Smooth muscle cell (in vitro differentiated cells): ENCODE measurements at regions not wholly inside any gene's neighbourhood (a gene's known extent, or its start where the extent isn't known, plus 50 kb on each side); places are given as distances from the start of the nearest gene placed in this dataset.

Experiments used
- DNase-seq: peaks from one replicate; lab custom pipeline; 2025; ENCODE audit not compliant: unreplicated experiment; lab: John Stamatoyannopoulos, UW
- H2AFZ ChIP-seq: fragments of 200-600 bp; sonication (generic); 2 replicates; pipeline ENCODE4 v1.6.0; 2016; ENCODE audit warnings: antibody characterized with exemption, low read depth, mild to moderate bottlenecking
- H3F3A ChIP-seq: fragments of 200-600 bp; sonication (generic); 2 replicates; pipeline ENCODE4 v1.6.0; 2017; ENCODE audit warnings: antibody characterized with exemption, low read depth
- H3K27ac ChIP-seq: fragments of 200-600 bp; sonication (generic); 2 replicates; pipeline ENCODE4 v1.5.1; 2016; ENCODE audit warnings: low read depth, mild to moderate bottlenecking
- H3K27me3 ChIP-seq: fragments of 200-600 bp; sonication (generic); 2 replicates; pipeline ENCODE4 v1.6.1; 2016; ENCODE audit warnings: low read depth, mild to moderate bottlenecking
- H3K36me3 ChIP-seq: fragments of 200-600 bp; sonication (generic); 2 replicates; pipeline ENCODE4 v1.5.1; 2016; ENCODE audit warnings: low read depth
- H3K4me1 ChIP-seq: fragments of 200-600 bp; sonication (generic); 2 replicates; pipeline ENCODE4 v1.5.1; 2016; ENCODE audit warnings: low read depth
- H3K4me2 ChIP-seq: fragments of 200-600 bp; sonication (generic); 2 replicates; pipeline ENCODE4 v1.6.0; 2016; ENCODE audit warnings: mild to moderate bottlenecking
- H3K4me3 ChIP-seq: fragments of 200-600 bp; sonication (generic); 2 replicates; pipeline ENCODE4 v1.5.1; 2016; ENCODE audit warnings: mild to moderate bottlenecking
- H3K79me2 ChIP-seq: fragments of 200-600 bp; sonication (generic); 2 replicates; pipeline ENCODE4 v1.6.0; 2016; ENCODE audit warnings: low read depth, mild to moderate bottlenecking
- H3K9ac ChIP-seq: fragments of 200-600 bp; sonication (generic); 2 replicates; pipeline ENCODE4 v1.6.0; 2016; ENCODE audit warnings: low read depth
- H3K9me3 ChIP-seq: fragments of 200-600 bp; sonication (generic); replicated peaks from 2 replicates; pipeline ENCODE4 v1.5.1; 2016; ENCODE audit warnings: low read depth
- H4K20me1 ChIP-seq: fragments of 200-600 bp; sonication (generic); 2 replicates; pipeline ENCODE4 v1.6.0; 2016; ENCODE audit warnings: low read depth
- CTCF ChIP-seq: fragments of 200-600 bp; sonication (generic); IDR thresholded peaks from 2 replicates; pipeline ENCODE4 v1.5.1; 2017; ENCODE audit warnings: borderline replicate concordance, mild to moderate bottlenecking, antibody characterized with exemption; ENCODE audit not compliant: insufficient read depth, poor library complexity, severe bottlenecking
- WGBS: methylation state at CpG from one replicate; pipeline ENCODE4 v1.1.7; 2016; ENCODE audit warnings: low lambda C conversion rate; 5-methylcytosine and 5-hydroxymethylcytosine counted together

DNA sequence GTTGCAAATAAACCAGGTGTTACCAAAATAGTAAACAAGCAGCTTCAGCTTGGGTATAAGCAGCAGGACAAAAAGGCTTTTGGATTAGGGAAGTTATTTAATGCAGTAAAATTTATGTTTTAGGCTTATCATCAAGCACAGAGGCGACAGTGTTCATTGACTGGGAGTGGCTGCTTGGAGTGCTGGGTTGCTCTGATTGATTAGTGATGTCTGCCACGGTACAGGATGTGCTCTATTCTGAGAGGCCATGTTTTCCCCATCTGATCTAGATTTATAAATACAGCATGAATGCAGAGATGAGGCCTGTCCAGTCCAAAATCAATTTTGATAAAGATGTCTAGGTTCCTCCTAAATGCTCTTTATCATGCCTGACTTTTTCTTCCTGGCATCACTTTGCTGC, 83.5 kb downstream of the MAP1LC3B2 start:
- peaks cover 3% of the 10 kb centered on the region for H3K27me3 ChIP-seq
- H3K36me3 ChIP-seq = no peaks in the 10 kb centered on the region
- no peak overlapping the region for H3K4me3 ChIP-seq
- no peaks in the 10 kb centered on the region for H3K4me1 ChIP-seq
- H4K20me1 ChIP-seq = no peaks in the 10 kb centered on the region
- no peak for DNase-seq
- no peaks in the 10 kb centered on the region for H3F3A ChIP-seq
- no peak overlapping the region for H3K27ac ChIP-seq
- H3K4me2 ChIP-seq = no peak overlapping the region
- no peak for TF ChIP-seq CTCF
- H3K9ac ChIP-seq = no peak overlapping the region
- H3K79me2 ChIP-seq = no peaks in the 10 kb centered on the region
- 69% methylated on average over 2 of the region's 2 CpGs for WGBS
- peak overlapping the region; percentile 26 for H2AFZ ChIP-seq
- H3K9me3 ChIP-seq = no peaks in the 10 kb centered on the region

GRCh38 chr12:116642106-116642505, 82.9 kb downstream of the MAP1LC3B2 start:
- Histone ChIP-seq H4K20me1 (no peaks in the 10 kb centered on the region), H3K27ac (no peak overlapping the region), H3K27me3 (no peaks in the 10 kb centered on the region), H3F3A (no peaks in the 10 kb centered on the region), H3K4me2 (no peak overlapping the region), H3K9me3 (no peaks in the 10 kb centered on the region), H3K79me2 (no peaks in the 10 kb centered on the region), H3K4me3 (no peak overlapping the region), H2AFZ (peak overlapping the region; percentile 26), H3K4me1 (no peaks in the 10 kb centered on the region), H3K36me3 (no peaks in the 10 kb centered on the region), H3K9ac (no peak overlapping the region)
- no peak for TF ChIP-seq CTCF
- WGBS = 72% methylated on average over 4 of the region's 4 CpGs
- DNase-seq = no peak

GRCh38 chr12:116640281-116640680, 81.1 kb downstream of the MAP1LC3B2 start:
- no peak overlapping the region for H2AFZ ChIP-seq
- no peaks in the 10 kb centered on the region for H3K4me1 ChIP-seq
- no peak overlapping the region for H3K9ac ChIP-seq
- H3K79me2 ChIP-seq = no peaks in the 10 kb centered on the region
- H3K27me3 ChIP-seq = no peaks in the 10 kb centered on the region
- no peaks in the 10 kb centered on the region for H4K20me1 ChIP-seq
- no peaks in the 10 kb centered on the region for H3K9me3 ChIP-seq
- TF ChIP-seq CTCF = no peak
- DNase-seq = no peak
- no peak overlapping the region for H3K4me2 ChIP-seq
- no peak overlapping the region for H3K27ac ChIP-seq
- H3K36me3 ChIP-seq = no peaks in the 10 kb centered on the region
- no peaks in the 10 kb centered on the region for H3F3A ChIP-seq
- WGBS = 6% methylated on average over 1 of the region's 1 CpG
- no peak overlapping the region for H3K4me3 ChIP-seq

GRCh38 chr12:116639765-116640164, 80.6 kb downstream of the MAP1LC3B2 start:
- Histone ChIP-seq H3K4me1 (no peaks in the 10 kb centered on the region), H3K79me2 (no peaks in the 10 kb centered on the region), H3F3A (no peaks in the 10 kb centered on the region), H2AFZ (no peak overlapping the region), H4K20me1 (no peaks in the 10 kb centered on the region), H3K36me3 (no peaks in the 10 kb centered on the region), H3K9me3 (no peaks in the 10 kb centered on the region), H3K4me3 (no peak overlapping the region), H3K9ac (no peak overlapping the region), H3K27ac (no peak overlapping the region), H3K4me2 (no peak overlapping the region), H3K27me3 (no peaks in the 10 kb centered on the region)
- WGBS = 53% methylated on average over 4 of the region's 4 CpGs
- no peak for TF ChIP-seq CTCF
- DNase-seq = no peak
